Stimulated activated CD4-positive, alpha-beta T cell treated with anti-CD3 and anti-CD28 coated beads, TNF-alpha, amount 100 ng/mL, for 24 hours (primary cell): ENCODE measurements at regions not wholly inside any gene's neighbourhood (a gene's known extent, or its start where the extent isn't known, plus 50 kb on each side); places are given as distances from the start of the nearest gene placed in this dataset.

Source experiments
- DNase-seq, 3 experiments: peaks; one replicate each; pipeline ENCODE4 v3.0.0-alpha.2; 2020; ENCODE audit warnings: low read depth in 3 of 3

- no peak for DNase-seq
Measured at GRCh38 chr4:181548873-181549575, 694.2 kb upstream of the TENM3 start.

- no peak for DNase-seq
Measured at GRCh38 chr4:181549576-181550188, 693.5 kb upstream of the TENM3 start.

- DNase-seq: no peak
Measured at GRCh38 chr4:181550381-181550780, 692.8 kb upstream of the TENM3 start.

- DNase-seq: no peak
Measured at GRCh38 chr4:181559637-181560036, 683.6 kb upstream of the TENM3 start.

- no peak for DNase-seq
Measured at GRCh38 chr4:181562399-181562798, 680.8 kb upstream of the TENM3 start.

GRCh38 chr4:181564625-181565024, 678.6 kb upstream of the TENM3 start:
- DNase-seq: no peak

- no peak for DNase-seq
Measured at GRCh38 chr4:181566490-181566889, 676.7 kb upstream of the TENM3 start.

- DNase-seq: no peak
Measured at GRCh38 chr4:181569553-181569952, 673.6 kb upstream of the TENM3 start.

GRCh38 chr4:181578911-181579310, 664.3 kb upstream of the TENM3 start:
- DNase-seq: no peak

- DNase-seq: no peak
Measured at GRCh38 chr4:181579486-181579885, 663.7 kb upstream of the TENM3 start.

GRCh38 chr4:181581983-181582382, 661.2 kb upstream of the TENM3 start:
- DNase-seq: no peak

GRCh38 chr4:181582595-181582994, 660.6 kb upstream of the TENM3 start:
- no peak for DNase-seq

- no peak for DNase-seq
Measured at GRCh38 chr4:181588733-181589302, 654.4 kb upstream of the TENM3 start.

GRCh38 chr4:181592221-181592745, 650.9 kb upstream of the TENM3 start:
- DNase-seq: no peak

GRCh38 chr4:181593703-181594102, 649.5 kb upstream of the TENM3 start:
- no peak for DNase-seq

GRCh38 chr4:181594188-181594587, 649.0 kb upstream of the TENM3 start:
- DNase-seq: no peak

- DNase-seq: no peak
Measured at GRCh38 chr4:181595716-181596115, 647.5 kb upstream of the TENM3 start.

GRCh38 chr4:181597766-181598165, 645.4 kb upstream of the TENM3 start:
- no peak for DNase-seq

GRCh38 chr4:181599134-181599533, 644.1 kb upstream of the TENM3 start:
- DNase-seq: no peak

- no peak for DNase-seq
Measured at GRCh38 chr4:181601103-181601502, 642.1 kb upstream of the TENM3 start.

- no peak for DNase-seq
Measured at GRCh38 chr4:181604546-181604945, 638.7 kb upstream of the TENM3 start.

- DNase-seq: no peak
Measured at GRCh38 chr4:181606300-181606699, 636.9 kb upstream of the TENM3 start.

- DNase-seq: no peak
Measured at GRCh38 chr4:181608181-181608580, 635.0 kb upstream of the TENM3 start.
